NCI-H2029 (cell line): ENCODE measurements at regions not wholly inside any gene's neighbourhood (a gene's known extent, or its start where the extent isn't known, plus 50 kb on each side); places are given as distances from the start of the nearest gene placed in this dataset.
"Not testable (repeated sequence)": the region's sequence is repeated elsewhere in the genome, so short reads cannot be mapped to it uniquely, and the experiment has no call there.

Experiments
- DNase-seq: peaks from one replicate; lab custom pipeline; 2025; lab: John Stamatoyannopoulos, UW

DNA sequence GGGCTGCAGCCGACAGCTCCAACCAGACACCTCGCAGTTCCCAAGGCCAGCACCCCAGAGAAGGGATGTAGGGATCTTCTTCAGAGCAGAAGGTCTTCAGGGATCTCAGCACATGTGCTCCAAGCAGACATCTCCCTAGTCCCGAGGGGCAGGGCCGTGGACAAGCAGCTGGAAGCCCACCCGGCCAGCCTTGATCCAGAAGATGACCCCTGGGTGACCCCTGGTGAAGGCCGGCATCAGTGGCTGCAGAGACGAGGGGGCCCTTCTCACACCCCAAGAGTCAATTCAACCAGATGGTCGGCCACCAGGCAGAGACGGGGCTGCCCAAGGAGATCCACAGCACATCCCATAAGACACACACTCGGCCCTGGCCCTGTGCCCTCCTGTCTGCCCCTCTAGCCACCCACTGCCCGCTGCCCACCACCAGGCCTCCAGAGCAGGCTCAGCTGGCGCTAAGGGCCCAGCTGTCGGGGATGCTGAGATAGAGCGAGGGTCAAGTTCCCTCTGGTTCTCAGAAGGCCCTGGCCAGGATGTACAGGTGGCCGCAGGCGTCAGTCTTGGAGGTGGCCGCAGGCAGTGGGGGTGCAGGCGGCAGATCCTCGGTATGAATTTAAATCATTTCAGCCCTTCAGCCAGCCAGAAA lies 168.3 kb downstream of the BRD1 start:
- no peak for DNase-seq

DNA sequence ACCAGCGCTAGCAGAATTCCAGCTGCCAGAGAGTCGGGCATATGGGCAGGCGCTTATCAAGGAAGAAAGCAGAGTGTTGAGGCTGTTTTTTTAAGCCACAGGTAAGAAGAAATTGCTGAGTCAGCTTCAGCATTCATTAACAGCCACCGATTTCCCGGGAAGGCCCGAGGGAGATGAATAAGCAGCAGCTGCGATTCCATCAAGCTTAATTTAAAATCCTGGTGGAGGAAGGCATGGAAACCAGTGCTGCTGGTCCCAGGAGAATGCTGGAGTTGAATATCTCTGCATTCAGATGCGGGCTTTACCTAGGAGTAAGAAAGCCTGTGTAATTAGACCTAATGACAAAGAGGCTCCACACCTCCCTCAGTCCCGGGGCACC lies 168.8 kb downstream of the BRD1 start:
- no peak for DNase-seq

DNA sequence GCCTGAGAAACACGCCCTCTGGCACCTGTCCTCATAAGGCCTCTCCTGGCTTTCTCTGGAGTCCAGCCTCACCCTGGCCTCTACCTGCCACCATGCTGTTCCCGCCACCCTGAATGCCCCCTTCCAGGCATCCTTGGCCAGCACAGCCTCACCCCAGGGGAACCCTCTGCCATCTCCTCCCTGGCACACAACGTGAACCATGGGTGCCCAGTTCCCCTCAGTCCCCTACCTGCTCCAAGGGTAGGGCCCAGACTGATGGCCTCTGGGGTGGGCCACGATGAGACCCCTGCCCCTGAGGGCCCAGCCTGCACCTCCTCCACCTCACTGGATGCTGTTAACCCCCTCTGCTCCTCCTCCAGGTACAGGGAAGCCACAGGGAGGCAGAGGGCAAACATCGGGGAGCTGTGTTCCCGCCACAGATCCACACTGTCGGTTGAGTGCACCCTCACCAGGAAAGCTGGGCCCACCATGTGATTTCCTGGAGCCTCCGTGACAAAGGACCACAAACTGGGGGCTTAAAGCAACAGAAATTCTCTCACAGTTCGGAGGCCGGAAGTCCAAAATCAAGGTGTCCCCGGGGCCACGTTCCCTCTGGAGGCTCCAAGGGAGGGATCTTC lies 169.6 kb downstream of the BRD1 start:
- no peak for DNase-seq

DNA sequence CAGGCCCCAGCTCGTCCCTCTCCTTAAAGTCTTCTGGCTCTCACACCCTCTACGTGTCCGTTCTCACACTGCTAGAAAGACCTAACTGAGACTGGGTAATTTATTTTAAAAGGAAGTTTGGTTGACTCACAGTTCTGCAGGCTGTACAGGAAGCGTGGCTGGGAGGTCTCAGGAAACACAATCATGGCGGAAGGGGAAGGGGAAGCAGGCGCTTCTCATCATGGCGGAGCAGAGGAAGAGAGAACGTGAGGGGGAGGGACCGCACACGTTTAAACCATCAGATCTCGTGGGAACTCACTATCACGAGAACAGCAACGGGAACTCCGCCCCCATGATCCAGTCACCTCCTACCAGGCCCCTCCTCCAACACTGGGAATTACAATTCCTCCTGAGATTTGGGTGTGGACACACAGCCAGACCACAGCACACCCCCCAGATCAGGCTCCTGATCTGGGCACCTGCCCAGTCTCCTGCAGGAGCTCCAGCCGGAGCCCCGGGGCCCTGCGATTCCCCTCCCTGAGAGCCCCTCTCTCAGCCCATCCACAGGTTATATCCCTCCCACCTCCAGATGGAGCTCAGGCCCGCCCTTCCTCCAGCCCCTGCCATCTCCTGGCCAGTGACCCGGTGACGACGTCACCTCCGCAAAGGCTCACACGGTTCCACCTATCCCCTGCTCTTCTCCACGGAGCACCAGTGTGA lies 170.2 kb downstream of the BRD1 start:
- DNase-seq = no peak

DNA sequence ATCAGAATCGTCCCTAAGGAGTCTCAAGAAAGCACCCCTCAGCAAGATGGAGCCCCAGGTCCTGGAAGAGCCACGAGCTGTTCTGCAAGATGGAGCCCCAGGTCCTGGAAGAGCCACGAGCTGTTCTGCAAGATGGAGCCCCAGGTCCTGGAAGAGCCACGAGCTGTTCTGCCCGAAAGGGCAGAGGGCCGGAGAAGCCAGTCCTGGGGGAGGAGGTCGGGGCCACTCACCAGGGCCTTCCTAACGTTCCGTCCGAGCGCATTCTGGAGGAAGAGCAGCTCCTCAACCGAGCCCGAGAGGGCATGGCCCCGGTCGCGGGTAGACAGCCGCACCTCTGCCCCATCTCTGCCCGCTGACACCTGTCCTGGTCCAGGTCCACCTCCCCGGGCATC lies 170.8 kb downstream of the BRD1 start:
- DNase-seq = not testable (repeated sequence)

DNA sequence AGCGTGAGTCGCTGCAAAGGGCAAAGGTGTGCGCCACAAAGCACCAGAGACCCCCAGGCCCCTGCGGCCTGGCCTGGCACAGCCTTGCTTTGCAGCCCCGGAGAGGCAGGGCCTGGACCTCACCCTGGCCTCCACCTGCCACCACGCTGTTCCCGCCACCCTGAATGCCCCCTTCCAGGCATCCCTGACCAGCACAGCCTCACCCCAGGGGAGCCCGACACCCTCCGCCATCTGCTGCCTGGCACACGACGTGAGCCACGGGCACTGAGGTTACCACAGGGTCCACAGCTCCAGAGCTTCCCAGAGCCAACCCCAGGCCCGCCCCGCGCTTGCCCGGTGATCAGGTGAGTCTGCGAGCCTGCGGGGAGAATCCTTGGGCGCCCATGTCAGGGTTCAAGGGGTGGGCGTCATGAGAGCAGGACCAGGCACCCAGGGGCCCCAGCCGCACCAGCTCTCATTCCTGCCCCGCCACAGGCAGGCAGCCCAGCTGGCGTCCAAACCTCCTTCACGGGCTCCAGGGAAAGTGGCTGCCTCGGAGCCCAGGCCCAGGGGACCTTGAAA lies 171.3 kb downstream of the BRD1 start:
- no peak for DNase-seq

DNA sequence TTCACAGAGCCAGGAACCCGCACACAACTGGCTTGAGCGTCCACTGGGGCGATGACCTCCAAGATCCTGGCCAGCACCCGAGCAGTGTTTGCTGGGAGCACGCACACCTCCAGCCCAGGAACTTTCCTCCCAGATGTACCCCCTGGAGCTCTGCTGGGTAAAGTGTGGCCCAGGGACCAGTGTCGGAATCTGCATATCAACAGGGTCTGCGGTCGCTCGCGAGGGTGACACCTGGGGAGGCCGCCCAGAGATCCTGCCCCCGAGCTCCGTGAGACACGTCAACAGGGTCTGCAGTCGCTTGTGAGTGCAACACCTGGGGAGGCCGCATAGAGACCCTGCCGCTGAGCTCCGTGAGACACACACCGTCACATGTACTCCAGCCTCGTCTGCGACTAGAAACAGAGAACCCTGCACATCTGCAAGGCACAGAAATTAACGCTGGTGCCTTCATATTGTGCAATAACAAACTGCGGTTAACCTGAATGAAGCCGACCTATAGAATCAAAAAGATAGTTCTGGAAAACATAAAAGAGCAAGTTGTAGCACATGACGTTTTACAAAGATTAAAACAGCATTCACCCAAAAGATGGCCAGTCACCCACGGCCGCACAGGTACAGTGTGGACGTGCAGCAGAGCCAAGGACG lies 172.4 kb downstream of the BRD1 start:
- no peak for DNase-seq

DNA sequence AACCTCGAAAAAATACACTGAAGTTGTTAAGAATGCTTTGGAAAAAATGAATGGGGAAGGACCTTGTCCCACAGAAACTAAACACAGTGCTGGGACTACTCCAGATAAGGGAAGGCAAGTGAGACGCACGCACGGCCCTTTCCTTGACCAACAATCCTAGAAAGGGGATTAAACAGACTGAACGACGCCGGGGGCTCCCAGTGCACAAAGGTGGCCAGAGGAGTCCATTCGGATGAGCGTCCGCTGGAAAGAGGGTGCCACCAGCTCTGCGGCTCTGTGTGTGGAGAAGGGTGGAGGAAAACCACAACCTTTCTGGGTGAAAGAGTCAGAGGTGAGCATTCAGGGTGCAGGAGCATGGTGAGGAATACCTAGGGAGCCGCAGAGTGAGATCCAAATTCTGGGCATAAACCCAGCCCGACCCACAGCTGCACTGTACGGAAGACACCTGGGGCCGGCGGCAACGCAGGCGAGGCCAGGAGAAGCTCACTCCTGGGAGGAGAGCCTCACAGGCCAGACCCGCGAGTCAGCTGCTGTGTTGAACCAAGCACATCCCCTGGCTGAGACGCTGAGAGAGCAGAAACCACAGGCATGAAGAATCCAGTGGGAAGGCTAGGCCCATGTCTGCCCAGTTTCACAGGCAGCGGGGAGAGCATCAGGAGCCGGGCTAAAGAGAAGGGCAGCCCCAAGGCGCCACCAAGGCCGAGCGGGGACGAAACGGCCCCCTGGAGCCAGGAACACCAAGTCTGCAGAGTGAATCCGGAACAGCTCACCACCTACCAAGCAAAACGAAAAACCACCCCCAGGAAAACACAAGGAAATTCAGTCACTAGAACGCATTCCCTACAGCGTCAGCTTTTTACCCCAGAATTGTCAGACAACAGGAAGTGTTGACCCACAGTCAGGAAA lies 177.1 kb downstream of the BRD1 start:
- no peak for DNase-seq

DNA sequence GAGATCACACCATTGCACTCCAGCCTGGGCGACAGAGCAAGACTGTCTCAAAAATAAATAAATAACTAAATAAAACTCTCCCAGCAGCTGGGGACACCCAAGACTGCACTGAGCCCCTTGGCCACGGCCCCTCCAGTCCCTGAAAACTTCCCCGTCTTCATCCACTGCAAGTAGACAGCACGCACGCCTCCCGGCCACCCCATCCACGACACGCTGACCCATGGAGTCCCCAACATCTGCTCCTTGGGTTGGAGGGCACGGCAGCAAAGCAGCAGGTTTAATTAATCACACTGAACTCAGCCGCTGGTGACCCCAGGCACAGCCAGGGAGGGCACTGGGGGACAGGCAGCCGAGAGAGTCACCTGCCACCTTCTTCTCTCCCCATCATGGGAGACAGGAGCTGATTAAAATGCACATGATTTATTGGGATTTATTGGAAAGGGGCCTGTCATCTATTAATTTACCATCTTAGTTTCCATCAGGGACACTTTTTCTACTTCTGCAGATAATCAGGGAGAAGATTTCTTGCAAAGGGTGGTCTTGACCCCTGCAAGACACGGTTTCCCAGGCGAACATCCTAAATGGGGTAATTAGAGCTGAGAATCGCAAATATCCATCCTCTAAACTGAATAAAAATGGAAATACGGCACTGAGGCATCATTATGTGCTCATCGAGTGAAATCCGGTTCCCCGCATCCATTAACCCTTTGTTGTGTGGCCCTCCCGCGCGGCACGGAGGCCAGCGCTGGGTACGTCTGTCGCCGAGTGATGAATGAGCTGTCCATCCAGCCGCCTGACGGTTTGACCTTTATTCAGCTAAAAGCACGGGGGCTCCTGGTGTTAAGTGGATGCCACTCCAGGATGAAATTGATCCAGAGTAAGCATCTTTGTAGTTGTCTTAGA lies 178.3 kb downstream of the BRD1 start:
- no peak for DNase-seq

DNA sequence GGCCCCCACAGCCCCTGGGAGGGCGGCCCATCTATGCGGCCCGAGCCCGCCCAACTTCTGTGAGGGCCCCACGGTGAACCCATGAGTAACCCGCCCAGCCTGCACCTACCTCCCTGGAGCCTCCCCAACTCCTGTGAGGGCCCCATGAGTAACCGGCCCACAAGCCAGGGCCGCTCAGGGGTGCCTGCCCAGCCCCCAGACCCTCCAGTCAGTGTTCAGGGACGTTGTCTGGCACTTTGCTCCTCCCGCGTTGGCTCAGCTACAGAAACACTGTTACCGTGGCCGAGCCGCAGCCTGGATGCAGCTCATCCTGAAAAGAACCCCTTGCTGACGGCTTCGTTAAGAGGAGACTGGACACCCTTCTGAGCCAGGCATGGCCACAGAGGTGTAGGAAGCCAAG lies 179.6 kb downstream of the BRD1 start:
- DNase-seq = no peak

DNA sequence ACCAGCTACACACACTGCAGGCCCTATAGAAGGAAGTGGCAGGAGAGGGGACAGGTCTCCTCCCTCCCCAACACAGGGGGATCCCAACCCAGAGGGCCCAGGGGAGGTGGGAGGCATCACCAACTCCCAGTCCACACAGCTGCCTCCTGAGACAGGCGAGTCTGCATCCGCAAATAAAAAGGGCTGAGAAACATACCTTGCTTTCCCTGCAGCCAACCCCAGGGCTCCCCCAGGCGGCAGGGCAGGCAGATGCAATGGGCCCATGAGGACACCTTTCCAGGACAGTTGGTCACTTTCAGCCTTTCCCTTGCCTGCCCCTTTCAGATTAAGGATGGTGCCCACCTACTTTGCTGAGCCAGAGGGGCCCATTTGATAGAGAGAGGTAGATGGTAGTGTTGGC lies 180.0 kb downstream of the BRD1 start:
- DNase-seq = no peak

DNA sequence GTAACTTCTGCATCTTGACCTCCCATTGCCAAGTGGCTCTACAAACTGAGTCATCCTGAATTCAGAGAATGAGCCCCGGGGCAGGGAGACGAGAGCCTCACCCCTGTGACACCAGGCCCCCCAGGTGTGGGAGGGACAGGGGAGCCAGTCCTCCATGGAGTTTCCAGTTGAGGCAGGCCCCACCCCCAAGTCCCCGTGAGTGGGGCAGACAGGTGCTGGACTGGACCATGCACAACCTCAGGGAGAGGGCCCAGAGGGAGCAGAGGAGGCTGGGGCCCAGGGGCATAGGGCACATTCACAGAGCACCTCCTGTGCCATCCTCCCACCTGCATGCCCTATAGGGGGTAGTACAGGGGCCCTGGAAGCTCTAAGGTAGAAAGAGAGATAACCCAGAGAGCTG lies 180.8 kb downstream of the BRD1 start:
- no peak for DNase-seq

DNA sequence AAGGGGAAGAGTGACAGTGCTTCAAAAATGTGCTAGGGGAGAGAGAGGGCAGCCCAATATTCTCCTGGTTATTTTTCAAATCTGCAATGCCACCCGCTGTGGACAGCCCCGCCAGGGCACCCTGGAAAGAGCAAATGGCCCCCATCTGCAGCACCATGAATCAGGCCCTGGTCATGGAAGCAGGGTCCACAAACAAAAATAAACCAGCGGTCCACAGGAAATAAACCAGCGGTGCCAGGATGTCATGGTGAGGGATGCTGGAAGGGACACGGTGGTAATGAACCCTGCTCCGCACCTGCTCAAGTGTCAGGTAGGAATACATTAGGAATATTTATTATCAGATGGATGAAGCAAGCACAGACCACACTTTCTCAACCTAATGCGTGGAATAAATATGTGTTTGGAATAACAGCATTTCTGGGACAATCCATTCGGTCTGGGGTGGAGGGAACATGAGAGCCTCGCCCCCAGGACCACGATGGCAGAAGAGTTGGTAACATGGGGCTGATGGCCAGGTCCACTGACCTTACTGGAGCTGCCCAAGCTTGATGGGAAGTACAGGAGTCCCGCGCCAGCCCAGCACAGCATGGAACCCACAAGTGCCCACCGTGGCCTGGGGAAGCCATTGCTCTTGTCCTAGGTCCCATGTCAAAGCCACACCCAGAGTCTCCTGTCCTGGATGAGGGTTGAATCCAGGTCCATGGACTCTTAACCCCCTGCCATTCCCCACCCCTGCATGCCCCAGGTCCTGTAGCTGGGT lies 181.7 kb downstream of the BRD1 start:
- no peak for DNase-seq

DNA sequence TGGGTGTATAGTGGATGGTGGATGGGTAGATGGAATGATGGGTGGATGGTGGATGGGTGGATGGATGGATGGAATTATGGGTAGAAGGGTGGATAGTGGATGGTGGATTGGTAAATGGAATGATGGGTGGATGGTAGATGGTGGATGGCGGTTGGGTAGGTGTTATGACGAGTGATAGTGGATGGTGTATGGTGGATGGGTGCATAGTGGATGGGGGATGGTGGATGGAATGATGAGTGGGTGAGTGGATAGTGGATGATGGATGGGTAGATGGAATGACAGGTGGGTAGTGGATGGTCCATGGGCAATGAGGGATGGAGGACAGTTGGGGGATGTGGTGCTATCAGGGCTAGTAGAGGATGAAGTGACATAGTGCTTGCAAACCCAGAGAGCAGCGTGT lies 182.4 kb downstream of the BRD1 start:
- no peak for DNase-seq

DNA sequence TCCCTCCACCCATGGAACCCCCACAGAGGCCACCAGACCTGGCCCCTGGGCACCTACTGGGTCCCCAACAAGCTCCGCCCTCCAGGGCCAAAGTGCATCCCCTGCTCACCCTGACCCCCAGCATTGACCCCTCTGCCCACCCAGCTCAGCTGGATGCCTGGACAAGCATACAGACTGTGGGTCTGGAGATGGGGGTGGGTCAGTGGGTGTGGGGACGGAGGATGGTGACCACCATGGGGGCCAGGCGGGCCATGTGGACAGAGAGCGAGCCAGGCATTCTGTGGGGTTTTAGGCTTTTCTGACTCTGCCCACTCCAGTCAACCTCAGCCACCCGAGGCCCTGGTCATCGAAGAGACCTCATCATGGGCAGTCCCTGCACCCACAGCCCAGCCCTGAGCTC lies 183.7 kb downstream of the BRD1 start:
- DNase-seq = no peak

DNA sequence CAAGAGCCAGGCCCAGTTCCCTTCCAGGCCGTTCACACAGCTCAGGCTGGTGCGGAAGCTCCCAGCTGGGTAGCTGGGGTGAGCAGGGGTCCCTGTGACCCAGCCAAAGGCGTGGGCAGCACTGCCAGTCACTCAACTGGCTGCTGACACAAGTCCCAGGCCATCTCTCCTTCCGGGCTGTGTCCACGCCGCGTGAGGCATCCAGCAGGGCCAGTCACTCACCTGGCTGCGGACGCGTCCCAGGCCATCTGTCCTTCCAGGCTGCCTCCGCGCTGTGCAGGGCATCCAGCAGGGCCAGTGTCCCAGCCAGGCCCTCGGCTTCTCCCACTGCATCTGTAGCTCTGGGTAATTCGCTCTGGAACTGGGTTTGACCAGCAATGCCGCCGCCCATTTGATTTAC lies 184.2 kb downstream of the BRD1 start:
- DNase-seq = no peak

DNA sequence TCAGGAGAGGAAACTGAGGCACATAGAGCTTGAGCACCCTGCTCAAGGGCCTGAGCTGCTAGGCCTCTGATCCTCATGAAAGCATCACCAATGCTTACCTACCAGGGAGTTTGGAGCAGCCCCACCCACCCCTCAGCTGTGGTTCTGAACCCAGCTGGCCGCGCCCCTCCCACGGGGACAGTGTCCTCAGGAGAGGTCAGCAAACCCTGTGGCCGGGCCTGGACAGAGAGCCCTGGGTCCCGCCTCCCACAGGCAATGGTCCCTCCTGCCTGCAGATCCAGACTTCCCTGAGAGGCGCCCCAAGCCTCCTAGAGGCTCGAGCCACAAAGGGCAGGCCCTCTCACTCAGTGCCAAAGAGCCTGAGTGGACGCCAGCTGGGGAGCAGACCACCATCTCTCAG lies 184.9 kb downstream of the BRD1 start:
- no peak for DNase-seq

DNA sequence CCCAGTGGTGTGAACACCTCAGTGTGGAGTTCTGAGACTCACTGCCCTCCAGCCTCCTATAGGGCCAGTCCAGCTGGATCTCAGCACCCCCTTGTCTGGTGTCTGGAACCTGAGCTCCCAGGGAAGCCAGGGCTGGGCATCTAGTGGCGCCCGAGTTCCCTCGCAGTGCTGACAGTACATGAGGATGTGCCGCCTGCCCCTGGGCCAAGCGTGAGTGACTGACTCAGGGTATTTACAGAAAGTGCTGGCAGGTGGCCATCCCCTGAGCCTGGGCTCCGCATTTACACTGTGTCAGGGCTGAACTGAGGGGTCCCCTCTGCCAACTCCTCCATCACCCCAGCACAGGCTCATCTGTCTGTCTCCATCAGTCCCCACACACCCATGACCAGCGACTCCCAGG lies 185.3 kb downstream of the BRD1 start:
- no peak for DNase-seq

DNA sequence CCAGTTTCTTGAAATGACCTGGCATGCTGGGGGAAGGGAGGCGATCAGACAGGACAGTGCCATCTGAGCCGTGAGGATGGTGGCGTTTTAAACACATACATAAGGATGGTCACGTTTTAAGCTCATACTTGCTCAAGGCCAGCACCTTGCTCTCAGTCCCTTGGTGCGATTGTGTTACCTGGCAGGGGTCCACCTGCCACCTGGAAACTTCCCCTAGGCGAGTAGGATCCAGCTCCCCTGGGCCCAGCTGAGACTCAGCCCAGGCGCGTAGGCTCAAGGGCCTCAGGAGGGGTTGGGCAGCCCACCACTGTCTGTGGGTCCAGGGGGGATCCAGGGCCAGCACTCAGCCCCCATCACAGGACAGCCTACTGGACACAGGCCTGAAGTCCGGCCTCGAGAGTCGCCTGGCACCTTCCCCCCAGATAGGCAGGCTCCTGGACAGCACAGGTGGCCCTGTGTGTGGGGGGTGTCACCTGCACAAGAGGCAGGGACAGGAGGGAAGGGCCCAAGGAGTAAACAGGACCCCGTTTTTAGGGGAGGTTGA lies 185.8 kb downstream of the BRD1 start:
- no peak for DNase-seq
